H1 (cell line): ENCODE measurements at regions not wholly inside any gene's neighbourhood (a gene's known extent, or its start where the extent isn't known, plus 50 kb on each side); places are given as distances from the start of the nearest gene placed in this dataset.

ENCODE experiments used
- CTCF ChIA-PET: fragments of 300-600 bp; sonication (Branson Sonifier 250); formaldehyde crosslinking; loops from one replicate; lab custom pipeline; 2021; ENCODE audit not compliant: partially characterized antibody; lab: Charles Lee
- POLR2A ChIA-PET: fragments of 300-600 bp; sonication (Branson Sonifier 250); formaldehyde crosslinking; loops from one replicate; lab custom pipeline; 2021; ENCODE audit warnings: inconsistent platforms; ENCODE audit not compliant: partially characterized antibody; lab: Charles Lee
- DNase-seq, 2 experiments: peaks; one replicate each; pipeline versions ENCODE4 v3.0.0 to v3.0.0-alpha.2; 2010 to 2022; ENCODE audit warnings: low spot score in 2 of 2, low read depth in 1 of 2, mixed read lengths in 1 of 2
- FAIRE-seq: peaks from 2 replicates; lab custom pipeline; 2011; peaks lifted over from hg19 to GRCh38; lab: Jason Lieb, UNC
- H2AFZ ChIP-seq: 2 replicates; pipeline ENCODE4 v1.8.1; 2012; ENCODE audit warnings: low read length, inconsistent platforms
- H2AK5ac ChIP-seq: 2 replicates; pipeline ENCODE4 v1.6.1; 2013; ENCODE audit warnings: low read depth, low read length
- H2BK120ac ChIP-seq: replicated peaks from 2 replicates; pipeline ENCODE3; 2013; ENCODE audit warnings: low read depth, low read length, inconsistent platforms
- H2BK12ac ChIP-seq: 2 replicates; pipeline ENCODE4 v1.6.1; 2013; ENCODE audit warnings: low read depth, low read length
- H2BK15ac ChIP-seq: 2 replicates; pipeline ENCODE4 v1.6.1; 2013; ENCODE audit warnings: low read length
- H2BK20ac ChIP-seq: 2 replicates; pipeline ENCODE4 v1.6.1; 2013; ENCODE audit warnings: low read length
- H2BK5ac ChIP-seq: 2 replicates; pipeline ENCODE4 v1.6.1; 2013; ENCODE audit warnings: low read depth, low read length
- H3K14ac ChIP-seq: 2 replicates; pipeline ENCODE4 v1.6.1; 2013; ENCODE audit warnings: inconsistent platforms; ENCODE audit not compliant: insufficient read length
- H3K18ac ChIP-seq: 2 replicates; pipeline ENCODE4 v1.6.1; 2013; ENCODE audit warnings: low read length; ENCODE audit errors: extremely low read depth
- H3K23ac ChIP-seq: 2 replicates; pipeline ENCODE4 v1.6.1; 2013; ENCODE audit warnings: inconsistent platforms; ENCODE audit not compliant: insufficient read length
- H3K23me2 ChIP-seq: 2 replicates; pipeline ENCODE4 v1.6.1; 2013; ENCODE audit warnings: low read depth, low read length
- H3K27ac ChIP-seq: 2 replicates; pipeline ENCODE4 v1.6.1; 2011; ENCODE audit warnings: low read depth, low read length, inconsistent platforms
- H3K27me3 ChIP-seq, 4 experiments: replicated peaks in 1 of 4; 1 replicate in 1 of 4; 2 replicates in 3 of 4; pipeline versions ENCODE4 v1.6.1 to v1.8.1; 2011 to 2013; ENCODE audit warnings: low read length in 3 of 4, mild to moderate bottlenecking in 3 of 4, inconsistent platforms in 2 of 4, mixed read lengths in 2 of 4, moderate library complexity in 1 of 4; ENCODE audit not compliant: control insufficient read depth in 3 of 4, insufficient read depth in 3 of 4; ENCODE audit errors: extremely low read depth in 1 of 4
- H3K36me3 ChIP-seq, 4 experiments: 2 replicates each; pipeline versions ENCODE4 v1.6.1 to v1.8.1; 2011 to 2013; ENCODE audit warnings: mild to moderate bottlenecking in 4 of 4, low read length in 3 of 4, moderate library complexity in 2 of 4, control low read depth in 1 of 4, inconsistent platforms in 1 of 4; ENCODE audit not compliant: insufficient read depth in 4 of 4, control insufficient read depth in 2 of 4
- H3K4ac ChIP-seq: replicated peaks from 2 replicates; pipeline ENCODE3; 2013; ENCODE audit warnings: low read length, low read depth, mixed read lengths, inconsistent platforms; ENCODE audit not compliant: insufficient read length
- H3K4me1 ChIP-seq, 4 experiments: replicated peaks in 1 of 4; 1 replicate in 1 of 4; 2 replicates in 3 of 4; pipeline versions ENCODE4 v1.6.1 to v1.8.1; 2011 to 2013; ENCODE audit warnings: low read length in 3 of 4, inconsistent platforms in 2 of 4, mixed read lengths in 1 of 4; ENCODE audit not compliant: insufficient read depth in 4 of 4, control insufficient read depth in 3 of 4
- H3K4me2 ChIP-seq, 2 experiments: 2 replicates each; pipeline versions ENCODE4 v1.6.1 to v1.8.1; 2011 to 2013; ENCODE audit warnings: low read depth in 2 of 2, low read length in 2 of 2, control low read depth in 1 of 2, inconsistent platforms in 1 of 2, mild to moderate bottlenecking in 1 of 2; ENCODE audit not compliant: insufficient read depth in 1 of 2
- H3K4me3 ChIP-seq, 4 experiments: fragments of 200-600, 300-600 bp in 1 of 4; sonication (generic), shearing (Covaris generic), sonication (Bioruptor Twin) in 1 of 4; 2 replicates each; pipeline versions ENCODE4 v1.5.1 to v1.8.1; 2011 to 2016; ENCODE audit warnings: low read length in 4 of 4, low read depth in 3 of 4, control low read depth in 2 of 4, inconsistent platforms in 2 of 4, mild to moderate bottlenecking in 2 of 4, mixed read lengths in 1 of 4, moderate library complexity in 1 of 4; ENCODE audit not compliant: insufficient read depth in 2 of 4; ENCODE audit errors: extremely low read depth in 1 of 4
- H3K56ac ChIP-seq: replicated peaks from 2 replicates; pipeline ENCODE3; 2013; ENCODE audit warnings: low read depth, mild to moderate bottlenecking, mixed read lengths, low read length, inconsistent platforms; ENCODE audit not compliant: insufficient read length
- H3K79me1 ChIP-seq: 2 replicates; pipeline ENCODE4 v1.6.1; 2013; ENCODE audit warnings: low read depth, low read length, control low read depth
- H3K79me2 ChIP-seq, 2 experiments: 2 replicates each; pipeline versions ENCODE4 v1.6.1 to v1.8.1; 2012 to 2013; ENCODE audit warnings: low read length in 2 of 2, mild to moderate bottlenecking in 2 of 2, inconsistent platforms in 1 of 2; ENCODE audit not compliant: insufficient read depth in 2 of 2, control insufficient read depth in 1 of 2
- H3K9ac ChIP-seq, 4 experiments: replicated peaks in 1 of 4; 1 replicate in 1 of 4; 2 replicates in 3 of 4; pipeline versions ENCODE4 v1.6.1 to v1.8.1; 2011 to 2013; ENCODE audit warnings: low read depth in 3 of 4, low read length in 3 of 4, control low read depth in 2 of 4, mild to moderate bottlenecking in 2 of 4, moderate library complexity in 2 of 4, inconsistent platforms in 1 of 4; ENCODE audit errors: extremely low read depth in 1 of 4
- H3K9me3 ChIP-seq, 2 experiments: 2 replicates each; pipeline versions ENCODE4 v1.6.1 to v1.8.1; 2012 to 2013; ENCODE audit warnings: mild to moderate bottlenecking in 2 of 2, moderate library complexity in 2 of 2, control low read depth in 1 of 2, inconsistent platforms in 1 of 2, low read depth in 1 of 2, low read length in 1 of 2, mixed read lengths in 1 of 2; ENCODE audit not compliant: insufficient read depth in 2 of 2
- H4K20me1 ChIP-seq, 2 experiments: replicated peaks in 1 of 2; 2 replicates each; pipeline versions ENCODE3 to v1.8.1; 2011 to 2013; ENCODE audit warnings: inconsistent platforms in 2 of 2, low read length in 2 of 2, mild to moderate bottlenecking in 1 of 2; ENCODE audit not compliant: insufficient read depth in 2 of 2, control insufficient read depth in 1 of 2
- H4K5ac ChIP-seq: 2 replicates; pipeline ENCODE4 v1.6.1; 2013; ENCODE audit warnings: low read length, low read depth, mixed read lengths, inconsistent platforms; ENCODE audit not compliant: insufficient read length
- H4K8ac ChIP-seq: 2 replicates; pipeline ENCODE4 v1.8.0; 2013; ENCODE audit warnings: mild to moderate bottlenecking, moderate library complexity, low read length, inconsistent platforms; ENCODE audit not compliant: insufficient read depth; ENCODE audit errors: extremely low read depth
- H4K91ac ChIP-seq: replicated peaks from 2 replicates; pipeline ENCODE3; 2013; ENCODE audit warnings: low read length, mixed read lengths, inconsistent platforms; ENCODE audit not compliant: insufficient read length
- EZH2 ChIP-seq: fragments of 200-600 bp; sonication (generic); IDR thresholded peaks from 2 replicates; pipeline ENCODE4 v1.7.1; 2012; ENCODE audit warnings: low read depth, mild to moderate bottlenecking, moderate library complexity, low read length, inconsistent platforms; ENCODE audit not compliant: severe bottlenecking
- HDAC6 ChIP-seq: IDR thresholded peaks from one replicate; pipeline ENCODE4 v1.7.1; 2012; ENCODE audit warnings: low read depth, mild to moderate bottlenecking, inconsistent platforms, low read length, moderate library complexity
- WGBS, 2 experiments: shearing (Covaris generic) in 1 of 2; methylation state at CpG; one replicate each; pipeline versions ENCODE4 v1.1.6 to v1.1.7; 2013 to 2015; ENCODE audit warnings: low lambda C conversion rate in 2 of 2, mixed read lengths in 2 of 2, inconsistent platforms in 1 of 2, low coverage in 1 of 2, missing lambda C conversion rate in 1 of 2; ENCODE audit not compliant: insufficient replicate concordance in 2 of 2, insufficient coverage in 1 of 2, insufficient read length in 1 of 2; ENCODE audit errors: extremely low coverage in 1 of 2, missing lambda C conversion rate in 1 of 2; 5-methylcytosine and 5-hydroxymethylcytosine counted together

DNA sequence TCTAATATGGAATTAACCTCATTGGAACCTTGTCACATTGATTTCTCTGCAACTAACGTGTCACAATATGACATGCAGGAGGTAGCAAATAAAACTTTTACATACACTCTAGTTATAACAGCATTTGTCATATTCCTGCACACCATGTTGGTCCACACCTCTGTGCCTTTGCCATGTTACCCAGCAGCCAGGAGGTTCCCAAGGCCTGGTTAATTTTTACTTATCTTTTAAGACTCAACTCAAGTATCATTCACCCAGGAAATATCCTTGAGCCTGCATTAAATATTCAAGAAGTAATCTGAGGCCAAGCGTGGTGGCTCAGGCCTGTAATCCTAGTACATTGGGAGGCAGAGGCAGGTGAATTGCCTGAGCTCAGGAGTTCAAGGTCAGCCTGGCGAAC, 447.2 kb upstream of the NR5A2 start:
- H2BK15ac ChIP-seq, result no peak overlapping the region
- H4K20me1 ChIP-seq, result no peaks in the 10 kb centered on the region
- no peak overlapping the region for H3K4me2 ChIP-seq
- TF ChIP-seq EZH2, result no peak
- no peak for TF ChIP-seq HDAC6
- no peaks in the 10 kb centered on the region for H3K79me1 ChIP-seq
- ChIA-PET POLR2A (no interaction called here), CTCF (no interaction called here)
- H4K91ac ChIP-seq, result no peak overlapping the region
- no peak overlapping the region for H3K4me3 ChIP-seq
- no peak overlapping the region for H3K56ac ChIP-seq
- no peak overlapping the region for H2BK120ac ChIP-seq
- H3K4me1 ChIP-seq, result no peaks in the 10 kb centered on the region
- no peak overlapping the region for H3K27ac ChIP-seq
- H4K8ac ChIP-seq, result no peak overlapping the region
- no peak overlapping the region for H3K14ac ChIP-seq
- no peak overlapping the region for H2BK5ac ChIP-seq
- H3K18ac ChIP-seq, result no peak overlapping the region
- H2BK20ac ChIP-seq, result no peak overlapping the region
- no peaks in the 10 kb centered on the region for H3K23me2 ChIP-seq
- peaks cover 3 to 4% of the 10 kb centered on the region in 2 experiments; a peak in 1 of 4 replicates for H3K9me3 ChIP-seq
- H3K27me3 ChIP-seq, result no peaks in the 10 kb centered on the region
- H2BK12ac ChIP-seq, result no peak overlapping the region
- 90% methylated on average over 3 of the region's 3 CpGs; no CpG with 5 or more reads in 1 of the 2 experiments for WGBS, 2 experiments
- H4K5ac ChIP-seq, result no peak overlapping the region
- no peak for DNase-seq
- H3K4ac ChIP-seq, result no peak overlapping the region
- H2AFZ ChIP-seq, result no peak overlapping the region
- no peaks in the 10 kb centered on the region for H3K36me3 ChIP-seq
- H3K79me2 ChIP-seq, result no peaks in the 10 kb centered on the region
- H3K9ac ChIP-seq, result no peak overlapping the region
- H3K23ac ChIP-seq, result no peak overlapping the region
- FAIRE-seq, result no peak
- no peak overlapping the region for H2AK5ac ChIP-seq
